Adrenal gland (tissue), 5 donors: ENCODE measurements at regions not wholly inside any gene's neighbourhood (a gene's known extent, or its start where the extent isn't known, plus 50 kb on each side); places are given as distances from the start of the nearest gene placed in this dataset.

Experiments used
- POLR2A ChIP-seq, 2 donors: fragments of 450-650 bp; IDR thresholded peaks; one replicate each; pipeline ENCODE4 v1.6.1; 2017; ENCODE audit warnings: antibody characterized with exemption in 2 of 2, mild to moderate bottlenecking in 2 of 2, moderate library complexity in 1 of 2
- TF ChIP-seq, protein P1 (sequence below), 6 experiments: fragments of 450-650 bp in 4 of 6; fragments of 200-600 bp in 2 of 6; sonication (generic) in 1 of 6; IDR thresholded peaks; 1 replicate in 5 of 6; 2 replicates in 1 of 6; pipeline versions ENCODE4 v1.5.1 to v1.8.0; 2016 to 2021; ENCODE audit warnings: antibody characterized with exemption in 6 of 6, mild to moderate bottlenecking in 2 of 6, moderate library complexity in 1 of 6
- donor health status: DM: no; HTN: no; CAD: no.

DNA sequence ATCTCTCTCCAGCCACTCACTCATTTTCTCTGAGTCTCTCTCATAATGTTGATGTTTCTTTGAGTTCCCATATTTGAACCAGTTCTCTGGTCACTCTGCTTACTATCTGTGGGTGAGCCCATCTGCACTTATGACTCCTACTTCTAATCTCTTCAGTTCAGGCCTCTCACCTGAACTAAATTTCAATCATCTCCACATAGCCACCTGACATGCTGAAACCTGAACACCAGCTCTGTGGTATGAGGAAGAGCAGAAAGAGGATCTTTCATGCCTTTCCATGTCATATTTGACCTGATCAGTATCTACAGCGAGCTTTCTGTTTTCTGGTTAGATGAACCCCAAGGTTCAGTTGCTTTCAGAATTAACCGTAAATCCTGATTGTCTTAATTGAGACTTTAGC, 122.2 kb upstream of the ESX1 start:
- TF ChIP-seq, protein P1, sequence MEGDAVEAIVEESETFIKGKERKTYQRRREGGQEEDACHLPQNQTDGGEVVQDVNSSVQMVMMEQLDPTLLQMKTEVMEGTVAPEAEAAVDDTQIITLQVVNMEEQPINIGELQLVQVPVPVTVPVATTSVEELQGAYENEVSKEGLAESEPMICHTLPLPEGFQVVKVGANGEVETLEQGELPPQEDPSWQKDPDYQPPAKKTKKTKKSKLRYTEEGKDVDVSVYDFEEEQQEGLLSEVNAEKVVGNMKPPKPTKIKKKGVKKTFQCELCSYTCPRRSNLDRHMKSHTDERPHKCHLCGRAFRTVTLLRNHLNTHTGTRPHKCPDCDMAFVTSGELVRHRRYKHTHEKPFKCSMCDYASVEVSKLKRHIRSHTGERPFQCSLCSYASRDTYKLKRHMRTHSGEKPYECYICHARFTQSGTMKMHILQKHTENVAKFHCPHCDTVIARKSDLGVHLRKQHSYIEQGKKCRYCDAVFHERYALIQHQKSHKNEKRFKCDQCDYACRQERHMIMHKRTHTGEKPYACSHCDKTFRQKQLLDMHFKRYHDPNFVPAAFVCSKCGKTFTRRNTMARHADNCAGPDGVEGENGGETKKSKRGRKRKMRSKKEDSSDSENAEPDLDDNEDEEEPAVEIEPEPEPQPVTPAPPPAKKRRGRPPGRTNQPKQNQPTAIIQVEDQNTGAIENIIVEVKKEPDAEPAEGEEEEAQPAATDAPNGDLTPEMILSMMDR (IDR thresholded peaks at IDR 0.05) = no peak
- TF ChIP-seq POLR2A (IDR thresholded peaks at IDR 0.05) = no peak
